ENCODE measurements at regions not wholly inside any gene's neighbourhood (a gene's known extent, or its start where the extent isn't known, plus 50 kb on each side); places are given as distances from the start of the nearest gene placed in this dataset.
"Not testable (repeated sequence)": the region's sequence is repeated elsewhere in the genome, so short reads cannot be mapped to it uniquely, and the experiment has no call there.

DNA sequence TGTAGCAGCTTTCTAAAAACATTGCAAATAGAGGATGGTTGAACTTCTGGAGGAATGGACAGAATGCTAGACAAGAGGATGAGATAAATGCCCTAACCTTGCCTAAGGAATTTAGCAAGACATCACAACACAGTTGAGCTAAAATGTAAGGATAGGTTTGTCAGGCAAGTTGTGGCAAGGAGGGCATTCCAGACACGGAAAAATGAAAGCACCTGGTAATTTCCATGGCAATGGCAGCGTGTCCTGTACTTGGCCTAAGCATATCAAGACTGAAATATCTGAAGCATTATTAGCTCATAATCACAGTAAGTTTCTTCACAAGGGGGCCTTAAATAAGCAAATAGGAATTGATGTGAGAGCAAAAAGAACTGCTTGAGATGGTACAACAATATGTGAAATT, 105.1 kb upstream of the USP25 start:
- H3K4me3 ChIP-seq (ENCODE audit: low read length): no peak overlapping the region
- no peak for DNase-seq (ENCODE audit: low read depth)
- TF ChIP-seq, protein P1, sequence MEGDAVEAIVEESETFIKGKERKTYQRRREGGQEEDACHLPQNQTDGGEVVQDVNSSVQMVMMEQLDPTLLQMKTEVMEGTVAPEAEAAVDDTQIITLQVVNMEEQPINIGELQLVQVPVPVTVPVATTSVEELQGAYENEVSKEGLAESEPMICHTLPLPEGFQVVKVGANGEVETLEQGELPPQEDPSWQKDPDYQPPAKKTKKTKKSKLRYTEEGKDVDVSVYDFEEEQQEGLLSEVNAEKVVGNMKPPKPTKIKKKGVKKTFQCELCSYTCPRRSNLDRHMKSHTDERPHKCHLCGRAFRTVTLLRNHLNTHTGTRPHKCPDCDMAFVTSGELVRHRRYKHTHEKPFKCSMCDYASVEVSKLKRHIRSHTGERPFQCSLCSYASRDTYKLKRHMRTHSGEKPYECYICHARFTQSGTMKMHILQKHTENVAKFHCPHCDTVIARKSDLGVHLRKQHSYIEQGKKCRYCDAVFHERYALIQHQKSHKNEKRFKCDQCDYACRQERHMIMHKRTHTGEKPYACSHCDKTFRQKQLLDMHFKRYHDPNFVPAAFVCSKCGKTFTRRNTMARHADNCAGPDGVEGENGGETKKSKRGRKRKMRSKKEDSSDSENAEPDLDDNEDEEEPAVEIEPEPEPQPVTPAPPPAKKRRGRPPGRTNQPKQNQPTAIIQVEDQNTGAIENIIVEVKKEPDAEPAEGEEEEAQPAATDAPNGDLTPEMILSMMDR (conservative IDR thresholded peaks at IDR 0.05; ENCODE audit: low read length): no peak

DNA sequence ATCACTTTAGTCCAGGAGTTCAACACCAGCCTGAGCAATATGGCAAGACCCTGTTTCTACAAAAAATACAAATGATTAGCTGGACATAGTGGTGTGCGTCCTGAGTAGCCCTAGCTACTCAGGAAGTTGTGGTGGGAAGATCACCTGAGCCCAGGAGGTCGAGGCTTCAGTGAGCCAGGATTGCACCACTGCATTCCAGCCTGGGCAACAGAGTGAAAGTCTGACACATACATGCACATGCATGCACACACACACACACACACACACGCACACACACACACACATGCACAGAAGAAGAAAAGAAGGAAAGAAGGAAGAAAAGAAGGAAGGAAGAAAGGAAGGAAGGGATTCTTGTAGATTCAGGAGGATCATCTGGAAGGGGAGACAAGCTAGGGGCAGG, 104.4 kb upstream of the USP25 start:
- TF ChIP-seq, protein P1 (conservative IDR thresholded peaks at IDR 0.05; ENCODE audit: low read length): no peak
- no peak for DNase-seq (ENCODE audit: low read depth)
- no peak overlapping the region for H3K4me3 ChIP-seq (ENCODE audit: low read length)

DNA sequence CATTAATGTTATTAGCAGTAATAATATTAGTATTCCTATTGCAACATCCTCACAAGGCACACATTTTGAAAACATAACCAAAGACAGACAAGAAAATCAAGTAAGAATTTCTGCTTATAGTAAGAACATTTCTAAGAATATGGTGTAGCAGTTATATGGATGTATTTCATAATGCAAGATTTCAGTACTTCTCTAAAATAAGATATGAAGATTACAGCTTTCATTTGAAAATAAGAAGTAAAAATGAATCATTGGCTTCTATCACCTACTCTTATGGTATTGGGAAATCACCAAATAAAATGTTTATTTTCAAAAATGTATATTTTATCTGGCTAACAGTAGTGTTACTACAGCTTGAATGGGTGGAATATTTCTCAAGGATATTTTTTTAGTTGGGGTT, 103.8 kb upstream of the USP25 start:
- TF ChIP-seq, protein P1 (conservative IDR thresholded peaks at IDR 0.05; ENCODE audit: low read length): no peak
- no peak for DNase-seq (ENCODE audit: low read depth)
- no peak overlapping the region for H3K4me3 ChIP-seq (ENCODE audit: low read length)

DNA sequence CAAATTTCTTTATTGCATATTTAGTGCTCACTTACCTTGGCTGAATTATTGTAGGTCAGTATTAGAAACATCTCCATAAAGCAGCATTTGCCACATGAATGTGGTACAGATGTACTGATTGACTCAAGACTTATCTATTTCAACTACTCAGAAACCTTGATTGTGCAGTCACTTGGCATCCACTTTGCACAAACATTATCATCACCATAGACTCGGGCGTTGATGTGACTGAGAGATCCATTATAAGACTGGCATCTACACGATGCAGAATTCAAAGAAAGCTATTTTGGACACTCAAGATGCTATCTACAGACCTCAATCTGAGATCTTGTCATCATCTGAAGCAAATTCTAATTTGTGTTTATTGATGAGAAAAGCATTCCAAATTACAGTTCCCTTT, 102.8 kb upstream of the USP25 start:
- DNase-seq (ENCODE audit: low read depth): no peak
- no peak overlapping the region for H3K4me3 ChIP-seq (ENCODE audit: low read length)
- TF ChIP-seq, protein P1 (conservative IDR thresholded peaks at IDR 0.05; ENCODE audit: low read length): no peak

DNA sequence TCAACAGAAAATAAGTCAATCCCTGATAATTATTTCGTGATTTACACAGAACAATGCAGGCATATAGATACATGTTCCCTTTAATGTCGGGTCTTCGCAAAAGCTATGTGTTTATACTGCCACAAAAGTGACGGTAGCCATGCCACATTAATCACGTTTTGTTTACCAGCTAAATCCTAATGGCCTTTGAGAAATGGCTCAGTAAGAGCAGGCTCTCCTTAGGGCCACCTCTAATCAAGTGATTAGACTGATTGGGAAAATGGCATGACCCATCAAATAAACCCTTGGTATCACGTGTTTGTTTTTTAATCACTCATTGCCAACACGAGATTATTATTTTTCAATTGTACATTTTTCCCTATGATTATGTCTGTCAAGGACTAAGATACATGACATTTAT, 102.0 kb upstream of the USP25 start:
- no peak for DNase-seq (ENCODE audit: low read depth)
- no peak overlapping the region for H3K4me3 ChIP-seq (ENCODE audit: low read length)
- TF ChIP-seq, protein P1 (conservative IDR thresholded peaks at IDR 0.05; ENCODE audit: low read length): no peak

DNA sequence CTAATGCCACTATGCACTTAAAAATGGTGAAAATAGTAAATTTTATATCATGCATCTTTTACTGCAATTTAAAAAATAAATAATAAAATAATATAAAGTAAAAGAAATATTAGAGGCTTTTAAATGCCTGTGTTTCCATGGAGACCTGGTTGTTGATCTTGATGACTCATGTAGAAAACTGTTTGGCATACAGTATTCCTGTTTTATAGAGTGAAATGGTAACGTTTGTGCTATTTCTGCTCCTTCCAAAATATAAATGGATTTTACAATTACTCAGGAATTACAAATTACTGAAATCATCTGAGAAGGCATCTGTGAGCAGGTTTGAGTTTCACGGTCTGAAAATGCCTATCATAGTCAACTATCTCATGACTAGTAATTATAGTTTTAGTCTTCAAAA, 98.4 kb upstream of the USP25 start:
- H3K4me3 ChIP-seq (ENCODE audit: low read length): no peak overlapping the region
- DNase-seq (ENCODE audit: low read depth): peak; percentile 73
- TF ChIP-seq, protein P1 (conservative IDR thresholded peaks at IDR 0.05; ENCODE audit: low read length): no peak

DNA sequence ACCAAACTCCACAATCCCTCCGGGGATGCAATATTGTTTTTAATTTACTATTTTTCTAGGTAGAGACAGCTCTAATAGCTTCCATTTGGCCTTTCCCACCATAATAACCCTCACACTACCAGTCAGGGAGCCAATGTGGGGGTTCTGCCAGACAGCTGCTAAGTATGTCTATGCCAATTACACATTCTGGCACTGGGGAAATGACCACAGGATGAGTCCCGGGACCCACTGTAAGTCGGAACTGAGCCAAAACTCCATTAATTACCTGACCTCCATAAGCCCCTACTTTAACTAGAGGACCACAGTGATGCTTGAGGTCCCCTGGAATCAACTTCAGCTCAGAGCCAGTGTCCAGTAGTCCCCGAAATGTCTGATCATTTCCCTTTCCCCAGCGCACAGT, 95.2 kb upstream of the USP25 start:
- not testable (repeated sequence) for DNase-seq (ENCODE audit: low read depth); H3K4me3 ChIP-seq (ENCODE audit: low read length)
